ENCODE measurements at regions not wholly inside any gene's neighbourhood (a gene's known extent, or its start where the extent isn't known, plus 50 kb on each side); places are given as distances from the start of the nearest gene placed in this dataset.
"Not testable (repeated sequence)": the region's sequence is repeated elsewhere in the genome, so short reads cannot be mapped to it uniquely, and the experiment has no call there.

GRCh38 chr18:39602131-39602530 is 2036.5 kb upstream of the CELF4 start:
- DNase-seq (ENCODE audit: low read depth): no peak
- H3K4me3 ChIP-seq (ENCODE audit: low read depth, low read length): no peak overlapping the region

- H3K4me3 ChIP-seq (ENCODE audit: low read depth, low read length): no peak overlapping the region
- no peak for DNase-seq (ENCODE audit: low read depth)
Observed at GRCh38 chr18:39600894-39601293, 2035.3 kb upstream of the CELF4 start.

GRCh38 chr18:39599251-39599650 is 2033.7 kb upstream of the CELF4 start:
- DNase-seq (ENCODE audit: low read depth): no peak
- H3K4me3 ChIP-seq (ENCODE audit: low read depth, low read length): no peak overlapping the region

GRCh38 chr18:39596891-39597290 is 2031.3 kb upstream of the CELF4 start:
- no peak overlapping the region for H3K4me3 ChIP-seq (ENCODE audit: low read depth, low read length)
- no peak for DNase-seq (ENCODE audit: low read depth)

GRCh38 chr18:39596221-39596620 is 2030.6 kb upstream of the CELF4 start:
- no peak for DNase-seq (ENCODE audit: low read depth)

GRCh38 chr18:39594206-39594605 is 2028.6 kb upstream of the CELF4 start:
- H3K4me3 ChIP-seq (ENCODE audit: low read depth, low read length): no peak overlapping the region
- DNase-seq (ENCODE audit: low read depth): no peak

More at GRCh38 chr18:39596221-39596620, 2030.6 kb upstream of the CELF4 start:
- H3K4me3 ChIP-seq (ENCODE audit: low read depth, low read length): no peak overlapping the region

GRCh38 chr18:39591649-39592048 is 2026.1 kb upstream of the CELF4 start:
- no peak for DNase-seq (ENCODE audit: low read depth)
- H3K4me3 ChIP-seq (ENCODE audit: low read depth, low read length): no peak overlapping the region

- no peak for DNase-seq (ENCODE audit: low read depth)
- H3K4me3 ChIP-seq (ENCODE audit: low read depth, low read length): no peak overlapping the region
Observed at GRCh38 chr18:39589496-39589895, 2023.9 kb upstream of the CELF4 start.

GRCh38 chr18:39587586-39587985 is 2022.0 kb upstream of the CELF4 start:
- H3K4me3 ChIP-seq (ENCODE audit: low read depth, low read length): no peak overlapping the region
- peak; percentile 56 for DNase-seq (ENCODE audit: low read depth)

- no peak for DNase-seq (ENCODE audit: low read depth)
- H3K4me3 ChIP-seq (ENCODE audit: low read depth, low read length): no peak overlapping the region
Observed at GRCh38 chr18:39586741-39587140, 2021.1 kb upstream of the CELF4 start.

- H3K4me3 ChIP-seq (ENCODE audit: low read depth, low read length): no peak overlapping the region
Observed at GRCh38 chr18:39574897-39575296, 2009.3 kb upstream of the CELF4 start.

GRCh38 chr18:39571511-39571910 is 2005.9 kb upstream of the CELF4 start:
- no peak overlapping the region for H3K4me3 ChIP-seq (ENCODE audit: low read depth, low read length)
- no peak for DNase-seq (ENCODE audit: low read depth)

More at GRCh38 chr18:39574897-39575296, 2009.3 kb upstream of the CELF4 start:
- DNase-seq (ENCODE audit: low read depth): no peak

- not testable (repeated sequence) for H3K4me3 ChIP-seq (ENCODE audit: low read depth, low read length); DNase-seq (ENCODE audit: low read depth)
Observed at GRCh38 chr18:39565551-39566230, 2000.1 kb upstream of the CELF4 start.

GRCh38 chr18:39564716-39565115 is 1999.1 kb upstream of the CELF4 start:
- DNase-seq (ENCODE audit: low read depth): no peak
- no peak overlapping the region for H3K4me3 ChIP-seq (ENCODE audit: low read depth, low read length)

GRCh38 chr18:39561126-39561525 is 1995.5 kb upstream of the CELF4 start:
- H3K4me3 ChIP-seq (ENCODE audit: low read depth, low read length): no peak overlapping the region
- DNase-seq (ENCODE audit: low read depth): peak; percentile 70

- no peak for DNase-seq (ENCODE audit: low read depth)
- no peak overlapping the region for H3K4me3 ChIP-seq (ENCODE audit: low read depth, low read length)
Observed at GRCh38 chr18:39558658-39559057, 1993.1 kb upstream of the CELF4 start.

GRCh38 chr18:39555496-39555895 is 1989.9 kb upstream of the CELF4 start:
- no peak overlapping the region for H3K4me3 ChIP-seq (ENCODE audit: low read depth, low read length)
- peak; percentile 52 for DNase-seq (ENCODE audit: low read depth)

- H3K4me3 ChIP-seq (ENCODE audit: low read depth, low read length): no peak overlapping the region
- no peak for DNase-seq (ENCODE audit: low read depth)
Observed at GRCh38 chr18:39550701-39551100, 1985.1 kb upstream of the CELF4 start.

GRCh38 chr18:39549144-39549543 is 1983.5 kb upstream of the CELF4 start:
- H3K4me3 ChIP-seq (ENCODE audit: low read depth, low read length): no peak overlapping the region
- no peak for DNase-seq (ENCODE audit: low read depth)

GRCh38 chr18:39531659-39532058 is 1966.1 kb upstream of the CELF4 start:
- no peak for DNase-seq (ENCODE audit: low read depth)
- H3K4me3 ChIP-seq (ENCODE audit: low read depth, low read length): no peak overlapping the region

GRCh38 chr18:39529358-39529757 is 1963.8 kb upstream of the CELF4 start:
- H3K4me3 ChIP-seq (ENCODE audit: low read depth, low read length): no peak overlapping the region
- DNase-seq (ENCODE audit: low read depth): no peak

GRCh38 chr18:39527465-39527864 is 1961.9 kb upstream of the CELF4 start:
- no peak for DNase-seq (ENCODE audit: low read depth)
- no peak overlapping the region for H3K4me3 ChIP-seq (ENCODE audit: low read depth, low read length)

Data from skeletal muscle cell (primary cell).